ENCODE measurements at regions not wholly inside any gene's neighbourhood (a gene's known extent, or its start where the extent isn't known, plus 50 kb on each side); places are given as distances from the start of the nearest gene placed in this dataset.

DNA sequence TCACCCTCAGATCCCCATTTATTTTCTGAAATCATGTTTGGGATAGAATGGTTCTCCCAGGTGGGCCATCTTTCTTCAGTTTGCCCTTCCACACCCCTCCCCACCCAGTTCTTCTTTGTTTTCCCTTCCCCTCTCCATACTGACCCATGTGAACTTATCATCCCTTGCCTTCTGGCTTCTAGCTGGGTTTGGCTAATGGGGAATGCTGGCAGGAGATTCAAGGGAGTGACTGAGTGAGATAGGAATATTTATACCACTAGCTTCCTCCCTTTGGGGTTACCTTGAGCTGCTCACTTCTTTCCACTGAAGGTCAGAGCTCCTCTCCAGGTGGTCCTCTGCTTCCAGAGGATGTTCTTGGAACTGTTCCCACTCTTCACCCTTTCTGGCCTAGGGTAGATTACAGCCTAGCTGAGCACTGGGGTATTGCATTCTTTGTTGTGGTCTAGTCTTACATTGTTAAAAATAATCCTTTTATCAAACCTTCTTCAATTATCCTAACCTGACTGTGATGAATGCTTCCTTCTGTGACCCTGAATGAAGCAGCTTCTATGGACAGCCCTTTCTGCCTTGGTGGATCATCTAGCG, 88.3 kb upstream of the ATP2B1 start:
- no peak for DNase-seq

DNA sequence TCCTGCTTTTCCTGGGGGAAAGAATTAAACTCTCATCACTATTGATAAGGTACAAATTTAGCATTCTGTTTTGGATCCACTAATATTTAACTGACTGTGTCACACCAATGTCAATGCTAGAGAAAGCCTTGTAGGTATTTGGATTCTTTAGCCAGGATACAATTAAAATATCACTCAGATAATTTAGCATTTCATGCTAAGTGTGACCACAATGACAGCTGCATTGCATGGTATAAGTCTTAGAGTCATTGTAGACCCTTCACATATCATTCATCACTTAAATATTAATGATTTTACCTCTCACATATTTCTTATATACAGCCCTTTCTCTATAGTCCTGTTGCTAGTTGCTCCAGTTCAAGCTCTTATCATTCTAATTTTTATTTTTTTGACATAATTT, 85.3 kb upstream of the ATP2B1 start:
- H3K4me1 ChIP-seq (ENCODE audit: control insufficient read depth in 3 of 3, insufficient read depth in 2 of 3, low read depth in 1 of 3, low read length in 2 of 3): no peaks in the 10 kb centered on the region
- H3K27me3 ChIP-seq (ENCODE audit: control insufficient read depth in 3 of 3, insufficient read depth in 3 of 3, low read length in 3 of 3): no peaks in the 10 kb centered on the region
- no peak for FAIRE-seq
- H3K9me3 ChIP-seq (ENCODE audit: control insufficient read depth in 2 of 2, insufficient read depth in 1 of 2, low read depth in 1 of 2, low read length in 1 of 2): peaks cover 0 to 2% of the 10 kb centered on the region in 2 donors
- no peak overlapping the region for H3K27ac ChIP-seq (ENCODE audit: low read depth in 1 of 3, low read length in 2 of 3)
- no peaks in the 10 kb centered on the region for H3K36me3 ChIP-seq (ENCODE audit: control insufficient read depth in 3 of 3, insufficient read depth in 2 of 3, low read depth in 1 of 3, low read length in 3 of 3)
- no peak for DNase-seq
- no peak overlapping the region for H3K4me3 ChIP-seq (ENCODE audit: low read depth in 1 of 3, low read length in 3 of 3)

More for the DNA sequence above, 88.3 kb upstream of the ATP2B1 start:
- Histone ChIP-seq H3K9me3 (ENCODE audit: control insufficient read depth in 2 of 2, insufficient read depth in 1 of 2, low read depth in 1 of 2, low read length in 1 of 2) (no peaks in the 10 kb centered on the region), H3K27ac (ENCODE audit: low read depth in 1 of 3, low read length in 2 of 3) (no peak overlapping the region), H3K4me3 (ENCODE audit: low read depth in 1 of 3, low read length in 3 of 3) (no peak overlapping the region), H3K27me3 (ENCODE audit: control insufficient read depth in 3 of 3, insufficient read depth in 3 of 3, low read length in 3 of 3) (no peaks in the 10 kb centered on the region), H3K36me3 (ENCODE audit: control insufficient read depth in 3 of 3, insufficient read depth in 2 of 3, low read depth in 1 of 3, low read length in 3 of 3) (no peaks in the 10 kb centered on the region), H3K4me1 (ENCODE audit: control insufficient read depth in 3 of 3, insufficient read depth in 2 of 3, low read depth in 1 of 3, low read length in 2 of 3) (no peaks in the 10 kb centered on the region)
- WGBS, 3 donors: 92 to 100% (median 94%) methylated on average over 1 of the region's 1 CpG
- FAIRE-seq: no peak

DNA sequence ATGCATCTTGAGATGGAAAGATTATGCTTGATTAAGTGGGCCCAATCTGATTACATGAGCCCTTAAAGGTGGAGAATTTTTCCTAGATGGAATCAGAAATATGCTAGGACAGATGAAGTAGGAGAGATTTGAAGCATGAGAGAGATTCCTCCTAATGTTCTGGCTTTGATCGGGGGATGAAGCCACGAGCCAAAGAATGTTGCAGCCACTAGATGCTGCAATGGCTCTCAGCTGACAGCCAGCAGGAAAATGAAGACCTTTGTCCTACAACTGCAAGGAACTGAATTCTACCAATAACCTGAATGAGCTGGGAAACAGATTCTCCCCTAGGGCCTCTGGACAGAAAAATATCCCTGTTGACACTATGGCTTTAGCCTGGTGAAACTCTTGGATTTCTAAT, 82.6 kb upstream of the ATP2B1 start:
- Histone ChIP-seq H3K27me3 (ENCODE audit: control insufficient read depth in 3 of 3, insufficient read depth in 3 of 3, low read length in 3 of 3) (no peaks in the 10 kb centered on the region), H3K4me3 (ENCODE audit: low read depth in 1 of 3, low read length in 3 of 3) (no peak overlapping the region), H3K27ac (ENCODE audit: low read depth in 1 of 3, low read length in 2 of 3) (no peak overlapping the region), H3K36me3 (ENCODE audit: control insufficient read depth in 3 of 3, insufficient read depth in 2 of 3, low read depth in 1 of 3, low read length in 3 of 3) (no peaks in the 10 kb centered on the region), H3K9me3 (ENCODE audit: control insufficient read depth in 2 of 2, insufficient read depth in 1 of 2, low read depth in 1 of 2, low read length in 1 of 2) (peaks cover 0 to 14% of the 10 kb centered on the region in 2 donors), H3K4me1 (ENCODE audit: control insufficient read depth in 3 of 3, insufficient read depth in 2 of 3, low read depth in 1 of 3, low read length in 2 of 3) (no peaks in the 10 kb centered on the region)
- DNase-seq: peak in 1 of 2 donors; percentile 23
- FAIRE-seq: no peak
- 66 to 79% (median 68%) methylated on average over 2 of the region's 2 CpGs for WGBS, 3 donors

DNA sequence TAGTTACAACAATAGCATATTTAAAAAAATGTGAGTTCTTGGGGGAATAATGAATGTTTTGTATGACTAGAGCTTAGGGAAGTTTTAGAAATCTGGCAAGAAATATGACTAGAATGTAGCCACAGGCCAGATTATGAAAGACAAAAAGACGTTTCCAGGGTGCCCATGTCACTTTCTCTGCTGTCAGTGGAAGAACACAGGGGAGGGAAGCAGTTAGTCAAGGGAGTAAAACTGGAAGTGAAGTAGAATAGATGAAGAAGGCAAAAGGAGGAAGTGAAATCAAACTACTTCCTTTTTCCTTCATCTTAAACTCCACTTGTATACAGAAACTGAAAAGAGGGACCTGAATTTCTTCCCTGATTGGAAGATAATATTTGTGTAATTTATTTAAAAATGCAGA, 81.2 kb upstream of the ATP2B1 start:
- Histone ChIP-seq H3K27ac (ENCODE audit: low read depth in 1 of 3, low read length in 2 of 3) (no peak overlapping the region), H3K4me3 (ENCODE audit: low read depth in 1 of 3, low read length in 3 of 3) (no peak overlapping the region), H3K36me3 (ENCODE audit: control insufficient read depth in 3 of 3, insufficient read depth in 2 of 3, low read depth in 1 of 3, low read length in 3 of 3) (no peaks in the 10 kb centered on the region), H3K4me1 (ENCODE audit: control insufficient read depth in 3 of 3, insufficient read depth in 2 of 3, low read depth in 1 of 3, low read length in 2 of 3) (no peaks in the 10 kb centered on the region), H3K27me3 (ENCODE audit: control insufficient read depth in 3 of 3, insufficient read depth in 3 of 3, low read length in 3 of 3) (no peaks in the 10 kb centered on the region), H3K9me3 (ENCODE audit: control insufficient read depth in 2 of 2, insufficient read depth in 1 of 2, low read depth in 1 of 2, low read length in 1 of 2) (peaks cover 0 to 22% of the 10 kb centered on the region in 2 donors)
- FAIRE-seq: peak; percentile 59
- WGBS, 3 donors: 53 to 58% (median 55%) methylated on average over 1 of the region's 1 CpG
- no peak for DNase-seq

DNA sequence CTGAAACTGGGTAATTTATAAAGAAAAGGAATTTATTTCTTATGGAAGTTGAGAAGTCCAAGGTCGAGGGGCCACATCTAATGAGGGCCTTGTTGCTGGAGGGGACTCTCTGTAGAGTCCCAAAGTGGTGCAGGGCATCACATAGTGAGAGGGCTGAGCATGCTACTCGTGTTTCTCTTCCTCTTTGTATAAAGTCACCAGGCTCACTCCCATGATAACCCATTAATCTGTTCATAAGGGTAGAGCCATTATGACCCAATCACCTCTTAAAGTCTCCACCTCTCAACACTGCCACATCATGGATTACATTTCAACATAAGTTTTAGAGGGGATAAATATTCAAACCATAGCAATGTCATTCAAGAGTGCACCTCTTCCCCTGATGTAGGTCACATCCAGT, 79.1 kb upstream of the ATP2B1 start:
- no peak for FAIRE-seq
- Histone ChIP-seq H3K27ac (ENCODE audit: low read depth in 1 of 3, low read length in 2 of 3) (no peak overlapping the region), H3K4me3 (ENCODE audit: low read depth in 1 of 3, low read length in 3 of 3) (no peak overlapping the region)

DNA sequence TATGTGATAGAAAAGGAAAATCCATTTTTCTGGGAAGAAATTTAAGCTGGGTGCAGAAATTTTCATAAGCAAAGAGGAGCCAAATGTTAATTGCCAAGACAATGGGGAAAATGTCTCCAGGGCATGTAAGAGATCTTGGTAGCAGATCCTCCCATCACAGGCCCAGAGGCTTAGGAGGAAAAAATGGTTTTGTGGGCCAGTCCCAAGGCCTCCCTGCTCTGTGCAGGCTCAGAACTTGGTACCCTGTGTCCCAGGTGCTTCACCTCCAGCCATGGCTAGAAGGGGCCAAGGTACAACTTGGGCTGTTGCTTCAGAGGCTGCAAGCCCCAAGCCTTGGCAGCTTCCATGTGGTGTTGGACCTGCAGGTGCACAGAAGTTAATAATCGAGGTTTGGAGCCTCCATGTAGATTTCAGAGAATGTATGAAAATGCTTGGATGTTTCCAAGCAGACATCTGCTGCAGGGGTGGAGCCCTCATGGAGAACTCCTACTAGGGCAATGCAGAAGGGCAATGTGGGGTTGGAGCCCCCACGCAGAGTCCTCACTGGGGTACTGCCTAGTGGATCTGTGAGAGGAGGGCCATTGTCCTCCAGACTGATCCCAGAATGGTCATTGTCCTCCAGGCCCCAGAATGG, 77.7 kb upstream of the ATP2B1 start:
- Histone ChIP-seq H3K36me3 (ENCODE audit: control insufficient read depth in 3 of 3, insufficient read depth in 2 of 3, low read depth in 1 of 3, low read length in 3 of 3) (no peaks in the 10 kb centered on the region), H3K27me3 (ENCODE audit: control insufficient read depth in 3 of 3, insufficient read depth in 3 of 3, low read length in 3 of 3) (no peaks in the 10 kb centered on the region), H3K4me1 (ENCODE audit: control insufficient read depth in 3 of 3, insufficient read depth in 2 of 3, low read depth in 1 of 3, low read length in 2 of 3) (no peaks in the 10 kb centered on the region), H3K9me3 (ENCODE audit: control insufficient read depth in 2 of 2, insufficient read depth in 1 of 2, low read depth in 1 of 2, low read length in 1 of 2) (peaks cover 0 to 20% of the 10 kb centered on the region in 2 donors), H3K27ac (ENCODE audit: low read depth in 1 of 3, low read length in 2 of 3) (no peak overlapping the region), H3K4me3 (ENCODE audit: low read depth in 1 of 3, low read length in 3 of 3) (no peak overlapping the region)
- DNase-seq: no peak
- no peak for FAIRE-seq
- 85 to 95% (median 92%) methylated on average over 2 of the region's 2 CpGs for WGBS, 3 donors

More for the DNA sequence above, 79.1 kb upstream of the ATP2B1 start:
- Histone ChIP-seq H3K27me3 (ENCODE audit: control insufficient read depth in 3 of 3, insufficient read depth in 3 of 3, low read length in 3 of 3) (no peaks in the 10 kb centered on the region), H3K36me3 (ENCODE audit: control insufficient read depth in 3 of 3, insufficient read depth in 2 of 3, low read depth in 1 of 3, low read length in 3 of 3) (no peaks in the 10 kb centered on the region), H3K4me1 (ENCODE audit: control insufficient read depth in 3 of 3, insufficient read depth in 2 of 3, low read depth in 1 of 3, low read length in 2 of 3) (no peaks in the 10 kb centered on the region), H3K9me3 (ENCODE audit: control insufficient read depth in 2 of 2, insufficient read depth in 1 of 2, low read depth in 1 of 2, low read length in 1 of 2) (peaks cover 0 to 22% of the 10 kb centered on the region in 2 donors)
- DNase-seq: no peak
- 58 to 77% (median 60%) methylated on average over 2 of the region's 2 CpGs for WGBS, 3 donors

DNA sequence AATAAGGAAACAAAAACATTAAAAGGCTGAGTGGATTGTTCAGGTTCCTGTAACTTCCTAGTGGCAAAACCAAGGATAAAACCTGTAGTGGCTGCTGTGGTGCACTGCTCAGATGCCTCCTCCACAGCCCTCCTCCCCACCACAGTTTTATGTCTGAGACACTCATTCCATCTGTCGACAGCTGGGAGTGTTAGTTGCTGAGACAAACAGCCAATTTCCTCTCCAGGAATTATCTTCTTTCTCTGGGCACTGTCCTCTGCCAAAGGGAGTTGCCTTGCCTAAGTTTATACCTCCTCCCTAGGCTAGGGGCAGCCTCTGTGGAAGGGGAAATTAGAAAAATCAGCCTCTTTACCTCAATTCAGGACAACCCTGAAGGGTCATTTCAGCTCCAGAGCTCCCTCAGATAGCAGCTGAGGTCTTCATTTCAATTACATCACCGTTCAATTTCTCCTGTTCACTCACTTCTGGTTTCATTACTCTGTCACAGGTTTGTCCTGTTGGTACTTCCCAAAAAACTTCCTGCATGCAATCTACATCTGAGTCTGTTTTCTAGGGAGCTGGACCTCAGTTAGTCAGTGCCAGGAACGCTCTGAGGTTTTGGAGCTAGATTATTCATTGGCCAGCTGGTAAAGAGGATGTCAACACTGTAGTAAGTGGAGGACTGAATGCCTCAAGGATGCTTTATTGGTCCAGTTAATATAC, 74.9 kb upstream of the ATP2B1 start:
- H3K27ac ChIP-seq (ENCODE audit: low read depth in 1 of 3, low read length in 2 of 3): peak overlapping the region in 1 of 3 donors; percentile 65
- FAIRE-seq: no peak
- H3K9me3 ChIP-seq (ENCODE audit: control insufficient read depth in 2 of 2, insufficient read depth in 1 of 2, low read depth in 1 of 2, low read length in 1 of 2): peaks cover 0 to 20% of the 10 kb centered on the region in 2 donors
- 37 to 58% (median 41%) methylated on average over 3 of the region's 3 CpGs for WGBS, 3 donors
- H3K4me1 ChIP-seq (ENCODE audit: control insufficient read depth in 3 of 3, insufficient read depth in 2 of 3, low read depth in 1 of 3, low read length in 2 of 3): no peaks in the 10 kb centered on the region
- peak in 1 of 2 donors; percentile 19 for DNase-seq
- H3K27me3 ChIP-seq (ENCODE audit: control insufficient read depth in 3 of 3, insufficient read depth in 3 of 3, low read length in 3 of 3): no peaks in the 10 kb centered on the region
- H3K36me3 ChIP-seq (ENCODE audit: control insufficient read depth in 3 of 3, insufficient read depth in 2 of 3, low read depth in 1 of 3, low read length in 3 of 3): no peaks in the 10 kb centered on the region
- no peak overlapping the region for H3K4me3 ChIP-seq (ENCODE audit: low read depth in 1 of 3, low read length in 3 of 3)

DNA sequence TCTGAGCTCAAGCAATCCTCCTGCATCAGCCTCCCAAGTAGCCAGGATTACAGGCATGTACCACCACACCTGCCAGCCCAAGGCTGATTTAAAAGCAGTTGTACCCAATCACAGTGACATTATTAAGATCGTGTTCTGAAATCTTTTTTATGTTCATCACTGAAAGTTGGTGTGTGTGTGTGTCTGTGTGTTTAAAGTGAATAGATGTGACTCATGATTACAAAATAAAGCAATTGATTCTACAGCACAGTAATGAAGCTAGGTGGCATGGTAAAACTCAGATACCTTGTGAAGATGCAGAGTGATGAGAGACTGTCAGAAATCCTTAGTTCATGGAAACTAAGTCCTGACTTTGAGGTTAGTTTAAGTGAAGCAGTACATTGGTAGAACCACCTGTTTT, 74.2 kb upstream of the ATP2B1 start:
- FAIRE-seq (no peak), DNase-seq (no peak)
- Histone ChIP-seq H3K9me3 (ENCODE audit: control insufficient read depth in 2 of 2, insufficient read depth in 1 of 2, low read depth in 1 of 2, low read length in 1 of 2) (peaks cover 0 to 20% of the 10 kb centered on the region in 2 donors), H3K4me1 (ENCODE audit: control insufficient read depth in 3 of 3, insufficient read depth in 2 of 3, low read depth in 1 of 3, low read length in 2 of 3) (no peaks in the 10 kb centered on the region), H3K27me3 (ENCODE audit: control insufficient read depth in 3 of 3, insufficient read depth in 3 of 3, low read length in 3 of 3) (no peaks in the 10 kb centered on the region), H3K27ac (ENCODE audit: low read depth in 1 of 3, low read length in 2 of 3) (no peak overlapping the region), H3K36me3 (ENCODE audit: control insufficient read depth in 3 of 3, insufficient read depth in 2 of 3, low read depth in 1 of 3, low read length in 3 of 3) (no peaks in the 10 kb centered on the region), H3K4me3 (ENCODE audit: low read depth in 1 of 3, low read length in 3 of 3) (no peak overlapping the region)
- 39 to 68% (median 58%) methylated on average over 1 of the region's 1 CpG for WGBS, 3 donors
